H1 (cell line): ENCODE measurements at regions not wholly inside any gene's neighbourhood (a gene's known extent, or its start where the extent isn't known, plus 50 kb on each side); places are given as distances from the start of the nearest gene placed in this dataset.

Experiments used
- CTCF ChIA-PET: fragments of 300-600 bp; sonication (Branson Sonifier 250); formaldehyde crosslinking; loops from one replicate; lab custom pipeline; 2021; ENCODE audit not compliant: partially characterized antibody; lab: Charles Lee
- POLR2A ChIA-PET: fragments of 300-600 bp; sonication (Branson Sonifier 250); formaldehyde crosslinking; loops from one replicate; lab custom pipeline; 2021; ENCODE audit warnings: inconsistent platforms; ENCODE audit not compliant: partially characterized antibody; lab: Charles Lee
- DNase-seq, 2 experiments: peaks; one replicate each; pipeline versions ENCODE4 v3.0.0 to v3.0.0-alpha.2; 2010 to 2022; ENCODE audit warnings: low spot score in 2 of 2, low read depth in 1 of 2, mixed read lengths in 1 of 2
- FAIRE-seq: peaks from 2 replicates; lab custom pipeline; 2011; peaks lifted over from hg19 to GRCh38; lab: Jason Lieb, UNC
- H2AFZ ChIP-seq: 2 replicates; pipeline ENCODE4 v1.8.1; 2012; ENCODE audit warnings: low read length, inconsistent platforms
- H2AK5ac ChIP-seq: 2 replicates; pipeline ENCODE4 v1.6.1; 2013; ENCODE audit warnings: low read depth, low read length
- H2BK120ac ChIP-seq: replicated peaks from 2 replicates; pipeline ENCODE3; 2013; ENCODE audit warnings: low read depth, low read length, inconsistent platforms
- H2BK12ac ChIP-seq: 2 replicates; pipeline ENCODE4 v1.6.1; 2013; ENCODE audit warnings: low read depth, low read length
- H2BK15ac ChIP-seq: 2 replicates; pipeline ENCODE4 v1.6.1; 2013; ENCODE audit warnings: low read length
- H2BK20ac ChIP-seq: 2 replicates; pipeline ENCODE4 v1.6.1; 2013; ENCODE audit warnings: low read length
- H2BK5ac ChIP-seq: 2 replicates; pipeline ENCODE4 v1.6.1; 2013; ENCODE audit warnings: low read depth, low read length
- H3K14ac ChIP-seq: 2 replicates; pipeline ENCODE4 v1.6.1; 2013; ENCODE audit warnings: inconsistent platforms; ENCODE audit not compliant: insufficient read length
- H3K18ac ChIP-seq: 2 replicates; pipeline ENCODE4 v1.6.1; 2013; ENCODE audit warnings: low read length; ENCODE audit errors: extremely low read depth
- H3K23ac ChIP-seq: 2 replicates; pipeline ENCODE4 v1.6.1; 2013; ENCODE audit warnings: inconsistent platforms; ENCODE audit not compliant: insufficient read length
- H3K23me2 ChIP-seq: 2 replicates; pipeline ENCODE4 v1.6.1; 2013; ENCODE audit warnings: low read depth, low read length
- H3K27ac ChIP-seq: 2 replicates; pipeline ENCODE4 v1.6.1; 2011; ENCODE audit warnings: low read depth, low read length, inconsistent platforms
- H3K27me3 ChIP-seq, 4 experiments: replicated peaks in 1 of 4; 1 replicate in 1 of 4; 2 replicates in 3 of 4; pipeline versions ENCODE4 v1.6.1 to v1.8.1; 2011 to 2013; ENCODE audit warnings: low read length in 3 of 4, mild to moderate bottlenecking in 3 of 4, inconsistent platforms in 2 of 4, mixed read lengths in 2 of 4, moderate library complexity in 1 of 4; ENCODE audit not compliant: control insufficient read depth in 3 of 4, insufficient read depth in 3 of 4; ENCODE audit errors: extremely low read depth in 1 of 4
- H3K36me3 ChIP-seq, 4 experiments: 2 replicates each; pipeline versions ENCODE4 v1.6.1 to v1.8.1; 2011 to 2013; ENCODE audit warnings: mild to moderate bottlenecking in 4 of 4, low read length in 3 of 4, moderate library complexity in 2 of 4, control low read depth in 1 of 4, inconsistent platforms in 1 of 4; ENCODE audit not compliant: insufficient read depth in 4 of 4, control insufficient read depth in 2 of 4
- H3K4ac ChIP-seq: replicated peaks from 2 replicates; pipeline ENCODE3; 2013; ENCODE audit warnings: low read length, low read depth, mixed read lengths, inconsistent platforms; ENCODE audit not compliant: insufficient read length
- H3K4me1 ChIP-seq, 4 experiments: replicated peaks in 1 of 4; 1 replicate in 1 of 4; 2 replicates in 3 of 4; pipeline versions ENCODE4 v1.6.1 to v1.8.1; 2011 to 2013; ENCODE audit warnings: low read length in 3 of 4, inconsistent platforms in 2 of 4, mixed read lengths in 1 of 4; ENCODE audit not compliant: insufficient read depth in 4 of 4, control insufficient read depth in 3 of 4
- H3K4me2 ChIP-seq, 2 experiments: 2 replicates each; pipeline versions ENCODE4 v1.6.1 to v1.8.1; 2011 to 2013; ENCODE audit warnings: low read depth in 2 of 2, low read length in 2 of 2, control low read depth in 1 of 2, inconsistent platforms in 1 of 2, mild to moderate bottlenecking in 1 of 2; ENCODE audit not compliant: insufficient read depth in 1 of 2
- H3K4me3 ChIP-seq, 4 experiments: fragments of 200-600, 300-600 bp in 1 of 4; sonication (generic), shearing (Covaris generic), sonication (Bioruptor Twin) in 1 of 4; 2 replicates each; pipeline versions ENCODE4 v1.5.1 to v1.8.1; 2011 to 2016; ENCODE audit warnings: low read length in 4 of 4, low read depth in 3 of 4, control low read depth in 2 of 4, inconsistent platforms in 2 of 4, mild to moderate bottlenecking in 2 of 4, mixed read lengths in 1 of 4, moderate library complexity in 1 of 4; ENCODE audit not compliant: insufficient read depth in 2 of 4; ENCODE audit errors: extremely low read depth in 1 of 4
- H3K56ac ChIP-seq: replicated peaks from 2 replicates; pipeline ENCODE3; 2013; ENCODE audit warnings: low read depth, mild to moderate bottlenecking, mixed read lengths, low read length, inconsistent platforms; ENCODE audit not compliant: insufficient read length
- H3K79me1 ChIP-seq: 2 replicates; pipeline ENCODE4 v1.6.1; 2013; ENCODE audit warnings: low read depth, low read length, control low read depth
- H3K79me2 ChIP-seq, 2 experiments: 2 replicates each; pipeline versions ENCODE4 v1.6.1 to v1.8.1; 2012 to 2013; ENCODE audit warnings: low read length in 2 of 2, mild to moderate bottlenecking in 2 of 2, inconsistent platforms in 1 of 2; ENCODE audit not compliant: insufficient read depth in 2 of 2, control insufficient read depth in 1 of 2
- H3K9ac ChIP-seq, 4 experiments: replicated peaks in 1 of 4; 1 replicate in 1 of 4; 2 replicates in 3 of 4; pipeline versions ENCODE4 v1.6.1 to v1.8.1; 2011 to 2013; ENCODE audit warnings: low read depth in 3 of 4, low read length in 3 of 4, control low read depth in 2 of 4, mild to moderate bottlenecking in 2 of 4, moderate library complexity in 2 of 4, inconsistent platforms in 1 of 4; ENCODE audit errors: extremely low read depth in 1 of 4
- H3K9me3 ChIP-seq, 2 experiments: 2 replicates each; pipeline versions ENCODE4 v1.6.1 to v1.8.1; 2012 to 2013; ENCODE audit warnings: mild to moderate bottlenecking in 2 of 2, moderate library complexity in 2 of 2, control low read depth in 1 of 2, inconsistent platforms in 1 of 2, low read depth in 1 of 2, low read length in 1 of 2, mixed read lengths in 1 of 2; ENCODE audit not compliant: insufficient read depth in 2 of 2
- H4K20me1 ChIP-seq, 2 experiments: replicated peaks in 1 of 2; 2 replicates each; pipeline versions ENCODE3 to v1.8.1; 2011 to 2013; ENCODE audit warnings: inconsistent platforms in 2 of 2, low read length in 2 of 2, mild to moderate bottlenecking in 1 of 2; ENCODE audit not compliant: insufficient read depth in 2 of 2, control insufficient read depth in 1 of 2
- H4K5ac ChIP-seq: 2 replicates; pipeline ENCODE4 v1.6.1; 2013; ENCODE audit warnings: low read length, low read depth, mixed read lengths, inconsistent platforms; ENCODE audit not compliant: insufficient read length
- H4K8ac ChIP-seq: 2 replicates; pipeline ENCODE4 v1.8.0; 2013; ENCODE audit warnings: mild to moderate bottlenecking, moderate library complexity, low read length, inconsistent platforms; ENCODE audit not compliant: insufficient read depth; ENCODE audit errors: extremely low read depth
- H4K91ac ChIP-seq: replicated peaks from 2 replicates; pipeline ENCODE3; 2013; ENCODE audit warnings: low read length, mixed read lengths, inconsistent platforms; ENCODE audit not compliant: insufficient read length
- BACH1 ChIP-seq: IDR thresholded peaks from 2 replicates; pipeline ENCODE4 v1.6.1; 2012; ENCODE audit warnings: low read length, improper control_type of control experiment
- CHD1 ChIP-seq: IDR thresholded peaks from 2 replicates; pipeline ENCODE4 v1.6.1; 2012; ENCODE audit warnings: low read depth, low read length, improper control_type of control experiment
- CHD2 ChIP-seq: IDR thresholded peaks from 2 replicates; pipeline ENCODE4 v1.6.1; 2012; ENCODE audit warnings: low read length, improper control_type of control experiment
- EZH2 ChIP-seq: fragments of 200-600 bp; sonication (generic); IDR thresholded peaks from 2 replicates; pipeline ENCODE4 v1.7.1; 2012; ENCODE audit warnings: low read depth, mild to moderate bottlenecking, moderate library complexity, low read length, inconsistent platforms; ENCODE audit not compliant: severe bottlenecking
- FOSL1 ChIP-seq: IDR thresholded peaks from 2 replicates; pipeline ENCODE4 v1.6.1; 2011; ENCODE audit warnings: mild to moderate bottlenecking, low read depth, low read length, moderate library complexity; ENCODE audit not compliant: insufficient read depth
- JUN ChIP-seq: IDR thresholded peaks from 2 replicates; pipeline ENCODE4 v1.6.1; 2011; ENCODE audit warnings: low read depth, mild to moderate bottlenecking, improper control_type of control experiment, low read length
- NRF1 ChIP-seq: IDR thresholded peaks from 2 replicates; pipeline ENCODE4 v1.6.1; 2011; ENCODE audit warnings: mild to moderate bottlenecking, low read depth, low read length, improper control_type of control experiment
- RNF2 ChIP-seq: fragments of 200-900, 300-1000 bp; sonication (generic); IDR thresholded peaks from 2 replicates; pipeline ENCODE4 v1.7.1; 2016; ENCODE audit warnings: borderline replicate concordance, low read depth, mild to moderate bottlenecking, antibody characterized with exemption, low read length; ENCODE audit not compliant: poor library complexity, severe bottlenecking; ENCODE audit errors: missing control alignments
- SIN3A ChIP-seq, 2 experiments: IDR thresholded peaks in 1 of 2; conservative IDR thresholded peaks in 1 of 2; 2 replicates each; pipeline ENCODE4 v1.6.1; 2011 to 2012; ENCODE audit warnings: low read length in 2 of 2, improper control_type of control experiment in 1 of 2, low read depth in 1 of 2, mild to moderate bottlenecking in 1 of 2
- SP2 ChIP-seq: IDR thresholded peaks from 2 replicates; pipeline ENCODE4 v1.6.1; 2012; ENCODE audit warnings: mild to moderate bottlenecking, low read length, inconsistent platforms
- SUZ12 ChIP-seq: fragments of 200-600 bp; sonication (generic); IDR thresholded peaks from 2 replicates; pipeline ENCODE4 v1.6.1; 2012; ENCODE audit warnings: mild to moderate bottlenecking, inconsistent platforms, low read length, moderate library complexity, mixed read lengths
- TBP ChIP-seq: IDR thresholded peaks from 2 replicates; pipeline ENCODE4 v1.6.1; 2011; ENCODE audit warnings: low read depth, low read length, improper control_type of control experiment
- WGBS, 2 experiments: shearing (Covaris generic) in 1 of 2; methylation state at CpG; one replicate each; pipeline versions ENCODE4 v1.1.6 to v1.1.7; 2013 to 2015; ENCODE audit warnings: low lambda C conversion rate in 2 of 2, mixed read lengths in 2 of 2, inconsistent platforms in 1 of 2, low coverage in 1 of 2, missing lambda C conversion rate in 1 of 2; ENCODE audit not compliant: insufficient replicate concordance in 2 of 2, insufficient coverage in 1 of 2, insufficient read length in 1 of 2; ENCODE audit errors: extremely low coverage in 1 of 2, missing lambda C conversion rate in 1 of 2; 5-methylcytosine and 5-hydroxymethylcytosine counted together
- TF ChIP-seq, protein P1 (sequence below): IDR thresholded peaks from 2 replicates; pipeline ENCODE4 v1.6.1; 2012; ENCODE audit warnings: inconsistent platforms
- TF ChIP-seq, protein P2 (sequence below): IDR thresholded peaks from 2 replicates; pipeline ENCODE4 v1.6.1; 2011; ENCODE audit warnings: low read depth, mild to moderate bottlenecking, low read length; ENCODE audit not compliant: insufficient read depth

DNA sequence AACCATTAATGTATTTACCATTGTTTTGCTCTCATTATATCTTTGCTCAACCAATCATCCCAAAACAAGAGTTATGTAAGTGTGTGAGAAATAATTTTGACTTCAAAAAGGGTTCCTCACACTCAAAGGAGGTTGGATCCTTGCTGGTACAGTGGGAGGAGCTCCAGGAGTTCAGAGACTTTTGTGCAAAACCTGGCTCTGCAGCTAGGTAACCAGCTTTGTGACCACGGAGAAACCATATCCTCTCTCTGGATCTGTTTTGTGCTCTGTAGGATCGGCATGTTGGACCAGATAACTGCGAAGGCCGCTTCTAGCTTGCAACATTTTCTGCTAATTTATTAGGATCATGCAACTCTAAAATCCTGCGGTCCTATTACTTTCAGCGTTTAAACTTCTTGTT, 128.6 kb upstream of the LIPC start:
- Histone ChIP-seq H3K9me3 (no peaks in the 10 kb centered on the region), H2AFZ (no peak overlapping the region), H2BK15ac (no peak overlapping the region), H2BK12ac (no peak overlapping the region), H3K18ac (no peak overlapping the region), H2BK5ac (no peak overlapping the region), H3K79me1 (no peaks in the 10 kb centered on the region), H3K4me3 (no peak overlapping the region), H3K4ac (no peak overlapping the region), H3K79me2 (no peaks in the 10 kb centered on the region), H4K8ac (no peak overlapping the region), H2AK5ac (no peak overlapping the region), H3K9ac (no peak overlapping the region), H3K36me3 (no peaks in the 10 kb centered on the region), H3K27me3 (no peaks in the 10 kb centered on the region), H4K91ac (no peak overlapping the region), H2BK120ac (no peak overlapping the region), H3K14ac (no peak overlapping the region), H3K4me2 (no peak overlapping the region), H4K20me1 (no peaks in the 10 kb centered on the region), H3K56ac (no peak overlapping the region), H3K4me1 (peaks cover 2 to 14% (median 6%) of the 10 kb centered on the region in 4 experiments; a peak in 5 of 7 replicates), H3K27ac (no peak overlapping the region), H2BK20ac (no peak overlapping the region), H3K23ac (no peak overlapping the region), H3K23me2 (no peaks in the 10 kb centered on the region), H4K5ac (no peak overlapping the region)
- CTCF ChIA-PET: interaction anchor here (0.9 kb wide), 1 partner anchor 8 kb away, joined by 4 read pairs; no protein-coding TSS in a partner anchor
- no peak for DNase-seq
- POLR2A ChIA-PET: no interaction called here
- no peak for FAIRE-seq
- WGBS, 2 experiments: 94% methylated on average over 6 of the region's 6 CpGs; no CpG with 5 or more reads in 1 of the 2 experiments
- TF ChIP-seq BACH1 (no peak), SUZ12 (no peak), CHD1 (no peak), FOSL1 (no peak), CHD2 (no peak), SP2 (no peak), TBP (no peak), SIN3A (conservative IDR thresholded peaks at IDR 0.05 in 1 of 2, IDR thresholded peaks at IDR 0.05 in 1 of 2; ENCODE audit: low read depth in 1 of 2, low read length in 2 of 2) (no peak), EZH2 (no peak), NRF1 (no peak), JUN (no peak), RNF2 (no peak)
- TF ChIP-seq, protein P1, sequence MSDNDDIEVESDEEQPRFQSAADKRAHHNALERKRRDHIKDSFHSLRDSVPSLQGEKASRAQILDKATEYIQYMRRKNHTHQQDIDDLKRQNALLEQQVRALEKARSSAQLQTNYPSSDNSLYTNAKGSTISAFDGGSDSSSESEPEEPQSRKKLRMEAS: no peak
- TF ChIP-seq, protein P2, sequence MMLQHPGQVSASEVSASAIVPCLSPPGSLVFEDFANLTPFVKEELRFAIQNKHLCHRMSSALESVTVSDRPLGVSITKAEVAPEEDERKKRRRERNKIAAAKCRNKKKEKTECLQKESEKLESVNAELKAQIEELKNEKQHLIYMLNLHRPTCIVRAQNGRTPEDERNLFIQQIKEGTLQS: no peak
